WI38 (cell line): ENCODE measurements at regions not wholly inside any gene's neighbourhood (a gene's known extent, or its start where the extent isn't known, plus 50 kb on each side); places are given as distances from the start of the nearest gene placed in this dataset.

ENCODE experiments used
- H3K4me3 ChIP-seq: 2 replicates; pipeline ENCODE4 v1.5.1; 2011; ENCODE audit warnings: low read depth, mild to moderate bottlenecking, control low read depth, low read length
- TF ChIP-seq, protein P1 (sequence below): IDR thresholded peaks from 2 replicates; pipeline ENCODE4 v1.5.1; 2012; ENCODE audit warnings: low read depth, mild to moderate bottlenecking, control low read depth, low read length

DNA sequence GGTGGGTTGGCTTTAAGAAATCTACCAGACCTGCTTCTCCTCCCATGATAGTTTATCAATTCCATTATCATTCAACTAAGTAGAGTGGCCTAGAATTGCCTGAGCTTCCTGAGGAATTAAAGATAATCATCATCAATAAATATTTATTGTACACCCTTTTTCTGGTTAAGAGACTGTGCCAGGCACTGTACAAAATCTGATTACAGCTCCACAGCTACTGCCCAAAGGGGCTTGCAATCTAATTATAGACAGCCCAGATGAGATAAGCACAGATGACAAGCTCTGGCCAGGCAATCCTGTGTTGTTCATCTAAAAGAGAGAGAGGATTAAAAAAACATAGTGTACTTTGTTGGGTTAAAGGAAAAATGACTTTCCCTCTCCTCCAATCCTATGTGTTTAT lies 586.4 kb downstream of the GATA3 start:
- H3K4me3 ChIP-seq, result no peak overlapping the region
- TF ChIP-seq, protein P1, sequence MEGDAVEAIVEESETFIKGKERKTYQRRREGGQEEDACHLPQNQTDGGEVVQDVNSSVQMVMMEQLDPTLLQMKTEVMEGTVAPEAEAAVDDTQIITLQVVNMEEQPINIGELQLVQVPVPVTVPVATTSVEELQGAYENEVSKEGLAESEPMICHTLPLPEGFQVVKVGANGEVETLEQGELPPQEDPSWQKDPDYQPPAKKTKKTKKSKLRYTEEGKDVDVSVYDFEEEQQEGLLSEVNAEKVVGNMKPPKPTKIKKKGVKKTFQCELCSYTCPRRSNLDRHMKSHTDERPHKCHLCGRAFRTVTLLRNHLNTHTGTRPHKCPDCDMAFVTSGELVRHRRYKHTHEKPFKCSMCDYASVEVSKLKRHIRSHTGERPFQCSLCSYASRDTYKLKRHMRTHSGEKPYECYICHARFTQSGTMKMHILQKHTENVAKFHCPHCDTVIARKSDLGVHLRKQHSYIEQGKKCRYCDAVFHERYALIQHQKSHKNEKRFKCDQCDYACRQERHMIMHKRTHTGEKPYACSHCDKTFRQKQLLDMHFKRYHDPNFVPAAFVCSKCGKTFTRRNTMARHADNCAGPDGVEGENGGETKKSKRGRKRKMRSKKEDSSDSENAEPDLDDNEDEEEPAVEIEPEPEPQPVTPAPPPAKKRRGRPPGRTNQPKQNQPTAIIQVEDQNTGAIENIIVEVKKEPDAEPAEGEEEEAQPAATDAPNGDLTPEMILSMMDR, result no peak

DNA sequence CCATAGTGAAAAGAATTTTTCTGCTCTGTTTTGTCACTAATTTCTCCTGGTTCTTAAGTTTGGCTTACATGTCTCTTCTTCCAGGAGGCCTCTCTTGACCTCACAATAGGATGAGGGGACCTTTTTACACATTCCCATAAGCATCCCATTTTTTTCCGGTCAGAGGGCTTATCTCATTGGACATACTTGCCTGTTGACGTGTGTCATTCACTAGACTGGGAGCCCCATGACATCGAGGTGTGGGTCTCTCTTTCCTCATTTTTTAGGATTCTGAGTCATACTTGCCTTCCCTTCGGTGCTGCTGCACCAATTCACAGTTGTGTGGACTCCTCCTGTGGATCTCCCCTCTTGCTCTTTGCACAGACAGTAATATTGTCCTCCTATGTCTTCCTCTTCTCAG lies 601.8 kb downstream of the GATA3 start:
- TF ChIP-seq, protein P1, result no peak
- no peak overlapping the region for H3K4me3 ChIP-seq

DNA sequence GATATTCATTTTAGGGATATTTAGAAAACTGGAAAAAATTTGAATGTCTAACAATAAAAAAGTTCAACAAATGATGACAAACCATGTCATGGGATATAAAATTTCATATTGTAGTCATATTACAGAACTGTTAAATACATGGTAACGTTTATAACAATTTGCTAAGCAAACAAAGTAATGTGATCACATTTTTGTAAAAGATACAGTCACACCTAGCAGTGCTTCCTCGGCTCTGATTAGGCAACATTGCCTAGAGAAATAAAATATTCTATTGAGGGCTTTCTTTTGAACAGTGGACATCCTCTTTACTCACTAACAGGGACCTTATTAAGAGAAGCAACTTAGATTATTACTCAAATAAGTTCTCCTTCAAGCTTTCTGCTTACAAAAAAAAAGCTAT lies 605.5 kb downstream of the GATA3 start:
- TF ChIP-seq, protein P1, result no peak
- H3K4me3 ChIP-seq, result no peak overlapping the region

DNA sequence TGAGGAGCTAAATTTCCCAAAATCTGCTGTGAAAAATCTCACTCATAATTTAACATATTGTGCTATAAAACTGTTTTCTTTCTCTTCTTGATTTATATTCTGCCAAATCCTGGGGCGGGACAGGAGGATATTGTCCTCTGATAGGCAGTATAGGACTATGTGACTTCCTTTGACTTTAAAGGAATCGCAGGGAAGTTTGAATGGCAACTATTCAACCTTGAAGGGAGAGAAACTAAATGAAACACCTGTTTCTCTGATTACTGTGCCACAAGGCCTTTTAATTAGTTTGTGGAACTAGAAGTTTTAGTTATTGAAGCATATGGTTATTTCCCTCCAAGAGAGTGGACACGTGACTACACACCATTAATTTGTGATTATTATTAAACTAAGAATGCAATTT lies 607.4 kb downstream of the GATA3 start:
- TF ChIP-seq, protein P1, result no peak
- no peak overlapping the region for H3K4me3 ChIP-seq

DNA sequence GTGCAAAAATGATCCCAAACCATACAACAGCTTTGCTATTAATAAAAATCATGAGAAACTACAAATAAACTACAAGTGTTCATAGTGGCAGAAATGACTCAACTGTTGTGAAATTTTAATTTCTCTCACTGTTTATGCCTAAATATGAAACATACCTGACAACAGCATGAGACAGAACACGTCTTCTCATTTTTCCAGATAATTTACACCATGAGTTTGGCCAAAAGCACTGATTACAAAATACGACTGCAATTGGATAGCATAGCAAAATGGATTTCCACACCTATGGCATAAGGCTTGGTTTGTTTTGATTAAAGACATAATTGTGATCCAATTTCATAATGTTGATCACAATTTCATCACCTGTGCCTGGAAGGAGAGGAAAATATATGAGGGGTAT lies 608.6 kb downstream of the GATA3 start:
- TF ChIP-seq, protein P1, result no peak
- H3K4me3 ChIP-seq, result no peak overlapping the region

DNA sequence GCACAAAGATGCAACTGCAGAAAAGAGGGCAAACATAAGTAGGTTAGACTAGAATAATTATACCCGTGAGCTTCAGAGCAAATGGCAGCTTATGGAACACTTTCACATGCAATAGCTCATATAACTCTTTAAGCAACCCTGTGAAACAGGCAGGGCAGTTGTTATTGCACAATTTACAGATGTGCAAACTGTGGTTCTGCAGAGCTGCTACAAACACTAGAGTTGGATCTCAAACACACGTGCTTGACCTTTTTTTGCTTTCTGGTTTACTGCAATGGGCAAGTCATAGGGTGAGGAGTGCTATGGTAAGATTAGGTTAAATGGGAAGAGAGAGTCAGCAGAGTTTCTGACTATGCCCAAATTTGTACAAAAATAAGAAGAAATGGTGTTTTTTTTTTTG lies 610.8 kb downstream of the GATA3 start:
- no peak overlapping the region for H3K4me3 ChIP-seq
- TF ChIP-seq, protein P1, result no peak

DNA sequence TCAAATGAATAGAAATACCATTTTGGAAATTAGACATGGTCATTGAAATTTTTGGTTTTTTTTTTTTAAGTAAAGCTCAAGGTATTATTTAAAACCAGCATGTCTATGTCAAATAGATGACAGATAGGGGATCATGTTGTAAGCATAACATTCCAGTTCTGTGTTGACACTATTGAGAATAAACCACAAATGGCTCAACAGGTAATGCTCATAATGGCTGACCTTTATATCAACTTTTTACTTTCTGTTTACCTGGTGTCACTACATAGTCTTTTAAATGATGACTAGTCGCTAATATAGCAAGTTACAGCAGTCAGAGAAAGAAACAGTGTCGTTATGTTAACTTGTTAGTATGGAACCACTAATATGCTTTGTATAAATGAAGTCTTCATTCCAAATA lies 616.0 kb downstream of the GATA3 start:
- TF ChIP-seq, protein P1, result no peak
- H3K4me3 ChIP-seq, result no peak overlapping the region
